Keratinocyte (primary cell): ENCODE measurements at regions not wholly inside any gene's neighbourhood (a gene's known extent, or its start where the extent isn't known, plus 50 kb on each side); places are given as distances from the start of the nearest gene placed in this dataset.

Experiments
- DNase-seq: peaks from one replicate; pipeline ENCODE4 v3.0.0-alpha.2; 2011; ENCODE audit warnings: low read depth, missing footprints, low spot score
- FAIRE-seq: peaks from 2 replicates; lab custom pipeline; 2011; peaks lifted over from hg19 to GRCh38; lab: Jason Lieb, UNC
- H2AFZ ChIP-seq: 2 replicates; pipeline ENCODE4 v1.6.0; 2012; ENCODE audit warnings: low read length, control low read depth, inconsistent platforms; ENCODE audit not compliant: control insufficient read depth
- H3K27ac ChIP-seq: 2 replicates; pipeline ENCODE4 v1.5.1; 2011; ENCODE audit warnings: low read length; ENCODE audit not compliant: control insufficient read depth, insufficient read depth
- H3K27me3 ChIP-seq: 3 replicates; pipeline ENCODE4 v1.6.0; 2011; ENCODE audit warnings: low read length; ENCODE audit not compliant: control insufficient read depth, insufficient read depth; ENCODE audit errors: extremely low read depth
- H3K36me3 ChIP-seq, 2 experiments: 2 replicates in 1 of 2; 3 replicates in 1 of 2; pipeline ENCODE4 v1.5.1; 2011; ENCODE audit warnings: low read length in 2 of 2, mild to moderate bottlenecking in 1 of 2; ENCODE audit not compliant: control insufficient read depth in 2 of 2, insufficient read depth in 2 of 2; ENCODE audit errors: extremely low read depth in 1 of 2
- H3K4me1 ChIP-seq: 3 replicates; pipeline ENCODE4 v1.5.1; 2011; ENCODE audit warnings: low read length; ENCODE audit not compliant: control insufficient read depth, insufficient read depth; ENCODE audit errors: extremely low read depth
- H3K4me2 ChIP-seq: 3 replicates; pipeline ENCODE4 v1.6.0; 2011; ENCODE audit warnings: low read depth, low read length; ENCODE audit not compliant: control insufficient read depth, insufficient read depth; ENCODE audit errors: extremely low read depth
- H3K4me3 ChIP-seq, 3 experiments: fragments of 200-600 bp in 1 of 3; sonication (generic) in 1 of 3; 2 replicates in 2 of 3; 3 replicates in 1 of 3; pipeline ENCODE4 v1.5.1; 2011 to 2016; ENCODE audit warnings: low read length in 3 of 3, mild to moderate bottlenecking in 3 of 3, control low read depth in 2 of 3, inconsistent platforms in 1 of 3, low read depth in 1 of 3, mixed read lengths in 1 of 3, mixed run types in 1 of 3, moderate library complexity in 1 of 3; ENCODE audit not compliant: control insufficient read depth in 2 of 3, insufficient read depth in 2 of 3; ENCODE audit errors: extremely low read depth in 1 of 3
- H3K79me2 ChIP-seq: 2 replicates; pipeline ENCODE4 v1.6.0; 2012; ENCODE audit warnings: low read length; ENCODE audit not compliant: control insufficient read depth, insufficient read depth
- H3K9ac ChIP-seq: 3 replicates; pipeline ENCODE4 v1.6.0; 2011; ENCODE audit warnings: low read length; ENCODE audit not compliant: control insufficient read depth, insufficient read depth; ENCODE audit errors: extremely low read depth
- H3K9me1 ChIP-seq: 3 replicates; pipeline ENCODE4 v1.6.0; 2011; ENCODE audit warnings: low read length; ENCODE audit not compliant: control insufficient read depth, insufficient read depth; ENCODE audit errors: extremely low read depth
- H3K9me3 ChIP-seq: 2 replicates; pipeline ENCODE4 v1.5.1; 2012; ENCODE audit warnings: low read depth, low read length; ENCODE audit not compliant: control insufficient read depth
- H4K20me1 ChIP-seq: 3 replicates; pipeline ENCODE4 v1.6.0; 2011; ENCODE audit warnings: low read length; ENCODE audit not compliant: control insufficient read depth, insufficient read depth; ENCODE audit errors: extremely low read depth
- CTCF ChIP-seq, 3 experiments: IDR thresholded peaks in 1 of 3; conservative IDR thresholded peaks in 1 of 3; optimal IDR thresholded peaks in 1 of 3; 2 replicates in 2 of 3; 3 replicates in 1 of 3; pipeline versions ENCODE3 to v1.5.1; 2011; ENCODE audit warnings: low read length in 3 of 3, mild to moderate bottlenecking in 3 of 3, moderate library complexity in 2 of 3, control low read depth in 1 of 3, inconsistent platforms in 1 of 3; ENCODE audit not compliant: insufficient read depth in 2 of 3; ENCODE audit errors: extremely low read depth in 1 of 3
- EZH2 ChIP-seq: IDR thresholded peaks from one replicate; pipeline ENCODE4 v1.6.1; 2012; ENCODE audit warnings: inconsistent platforms, mild to moderate bottlenecking, low read length, moderate library complexity
- dilution Hi-C: fragments of 300-500 bp; cut with MboI; formaldehyde crosslinking; loops from one replicate; pipeline ENCODE4 v1.7.0; 2020; ENCODE audit warnings: low sequenced_read_pairs; ENCODE audit not compliant: extremely low pct_ligation_motif_present

- no peaks in the 10 kb centered on the region for H3K36me3 ChIP-seq
- H3K9me1 ChIP-seq = no peaks in the 10 kb centered on the region
- no peaks in the 10 kb centered on the region for H4K20me1 ChIP-seq
- H3K4me2 ChIP-seq = no peak overlapping the region
- FAIRE-seq (no peak), DNase-seq (no peak)
- H3K4me3 ChIP-seq = no peak overlapping the region
- H3K9me3 ChIP-seq = no peaks in the 10 kb centered on the region
- H3K27ac ChIP-seq = no peak overlapping the region
- no peak overlapping the region for H2AFZ ChIP-seq
- TF ChIP-seq CTCF (optimal IDR thresholded peaks at IDR 0.05 in 1 of 3, IDR thresholded peaks at IDR 0.05 in 1 of 3, conservative IDR thresholded peaks at IDR 0.05 in 1 of 3; ENCODE audit: extremely low read depth in 1 of 3, insufficient read depth in 2 of 3, low read length in 3 of 3) = no peak
- no peak for TF ChIP-seq EZH2
- no peak overlapping the region for H3K9ac ChIP-seq
- dilution Hi-C loops = no loop called here
- no peaks in the 10 kb centered on the region for H3K4me1 ChIP-seq
- H3K27me3 ChIP-seq = no peaks in the 10 kb centered on the region
- H3K79me2 ChIP-seq = no peaks in the 10 kb centered on the region
Observed at GRCh38 chr7:97307521-97308108, 190.1 kb downstream of the SDHAF3 start.

GRCh38 chr7:97313900-97314299 is 196.4 kb downstream of the SDHAF3 start:
- H3K27ac ChIP-seq = no peak overlapping the region
- dilution Hi-C loops = no loop called here
- H3K4me1 ChIP-seq = no peaks in the 10 kb centered on the region
- H4K20me1 ChIP-seq = no peaks in the 10 kb centered on the region
- H3K4me3 ChIP-seq = no peak overlapping the region
- H3K9me1 ChIP-seq = no peaks in the 10 kb centered on the region
- FAIRE-seq = no peak
- no peak for TF ChIP-seq EZH2
- no peak for TF ChIP-seq CTCF (optimal IDR thresholded peaks at IDR 0.05 in 1 of 3, IDR thresholded peaks at IDR 0.05 in 1 of 3, conservative IDR thresholded peaks at IDR 0.05 in 1 of 3; ENCODE audit: extremely low read depth in 1 of 3, insufficient read depth in 2 of 3, low read length in 3 of 3)
- H3K9me3 ChIP-seq = no peaks in the 10 kb centered on the region
- no peaks in the 10 kb centered on the region for H3K79me2 ChIP-seq
- no peak for DNase-seq
- no peak overlapping the region for H2AFZ ChIP-seq
- H3K4me2 ChIP-seq = no peak overlapping the region
- H3K27me3 ChIP-seq = no peaks in the 10 kb centered on the region
- no peaks in the 10 kb centered on the region for H3K36me3 ChIP-seq
- no peak overlapping the region for H3K9ac ChIP-seq
